ENCODE measurements at regions not wholly inside any gene's neighbourhood (a gene's known extent, or its start where the extent isn't known, plus 50 kb on each side); places are given as distances from the start of the nearest gene placed in this dataset.

GRCh38 chr2:145359561-145359960, 839.6 kb upstream of the ZEB2 start:
- TF ChIP-seq CTCF (IDR thresholded peaks at IDR 0.05): no peak
- no peaks in the 10 kb centered on the region for H3K9me3 ChIP-seq (ENCODE audit: control insufficient read depth in 1 of 2, insufficient read depth in 1 of 2, low read length in 2 of 2)
- DNase-seq: no peak
- intact Hi-C loops (cut with DNase I, micrococcal nuclease): no loop called here
- Mint-ChIP-seq H3K27me3 (no peaks in the 10 kb centered on the region), H3K9me3 (no peaks in the 10 kb centered on the region), H3K27ac (no peak overlapping the region), H3K36me3 (ENCODE audit: low read depth) (no peaks in the 10 kb centered on the region), H3K4me3 (no peak overlapping the region), H3K4me1 (ENCODE audit: low read depth) (no peaks in the 10 kb centered on the region)
- no peak overlapping the region for H3K4me3 ChIP-seq (ENCODE audit: low read length)
- no peak for ATAC-seq (ENCODE audit: poor library complexity)
- H3K27me3 ChIP-seq (ENCODE audit: control insufficient read depth in 1 of 2, insufficient read depth in 2 of 2, low read length in 2 of 2): no peaks in the 10 kb centered on the region
- no peaks in the 10 kb centered on the region for H3K4me1 ChIP-seq (ENCODE audit: insufficient read depth, low read length)
- no peak overlapping the region for H3K27ac ChIP-seq (ENCODE audit: low read depth in 1 of 2, low read length in 2 of 2)
- ChIA-PET POLR2A (no interaction called here), CTCF (interaction anchor here (1.2 kb wide), 1 partner anchor 13 kb away, joined by 3 read pairs; no protein-coding TSS in a partner anchor)
- H3K36me3 ChIP-seq (ENCODE audit: insufficient read depth, low read length): no peaks in the 10 kb centered on the region

GRCh38 chr2:145356056-145356455, 836.1 kb upstream of the ZEB2 start:
- intact Hi-C loops (cut with DNase I, micrococcal nuclease): no loop called here
- Mint-ChIP-seq H3K27ac (no peak overlapping the region), H3K27me3 (no peaks in the 10 kb centered on the region), H3K36me3 (ENCODE audit: low read depth) (no peaks in the 10 kb centered on the region), H3K4me3 (no peak overlapping the region), H3K4me1 (ENCODE audit: low read depth) (no peaks in the 10 kb centered on the region), H3K9me3 (no peaks in the 10 kb centered on the region)
- Histone ChIP-seq H3K4me1 (ENCODE audit: insufficient read depth, low read length) (no peaks in the 10 kb centered on the region), H3K36me3 (ENCODE audit: insufficient read depth, low read length) (no peaks in the 10 kb centered on the region), H3K27me3 (ENCODE audit: control insufficient read depth in 1 of 2, insufficient read depth in 2 of 2, low read length in 2 of 2) (no peaks in the 10 kb centered on the region), H3K4me3 (ENCODE audit: low read length) (no peak overlapping the region), H3K27ac (ENCODE audit: low read depth in 1 of 2, low read length in 2 of 2) (no peak overlapping the region), H3K9me3 (ENCODE audit: control insufficient read depth in 1 of 2, insufficient read depth in 1 of 2, low read length in 2 of 2) (no peaks in the 10 kb centered on the region)
- ATAC-seq (ENCODE audit: poor library complexity) (no peak), DNase-seq (no peak)
- ChIA-PET POLR2A (no interaction called here), CTCF (no interaction called here)
- TF ChIP-seq CTCF (IDR thresholded peaks at IDR 0.05): no peak

GRCh38 chr2:145352484-145352883, 832.6 kb upstream of the ZEB2 start:
- Mint-ChIP-seq H3K36me3 (ENCODE audit: low read depth) (no peaks in the 10 kb centered on the region), H3K27ac (no peak overlapping the region), H3K4me1 (ENCODE audit: low read depth) (no peaks in the 10 kb centered on the region), H3K27me3 (no peaks in the 10 kb centered on the region), H3K9me3 (no peaks in the 10 kb centered on the region), H3K4me3 (no peak overlapping the region)
- DNase-seq (no peak), ATAC-seq (ENCODE audit: poor library complexity) (no peak)
- Histone ChIP-seq H3K9me3 (ENCODE audit: control insufficient read depth in 1 of 2, insufficient read depth in 1 of 2, low read length in 2 of 2) (no peaks in the 10 kb centered on the region), H3K27me3 (ENCODE audit: control insufficient read depth in 1 of 2, insufficient read depth in 2 of 2, low read length in 2 of 2) (no peaks in the 10 kb centered on the region), H3K4me1 (ENCODE audit: insufficient read depth, low read length) (no peaks in the 10 kb centered on the region), H3K4me3 (ENCODE audit: low read length) (no peak overlapping the region), H3K36me3 (ENCODE audit: insufficient read depth, low read length) (no peaks in the 10 kb centered on the region), H3K27ac (ENCODE audit: low read depth in 1 of 2, low read length in 2 of 2) (no peak overlapping the region)
- intact Hi-C loops (cut with DNase I, micrococcal nuclease): no loop called here
- ChIA-PET POLR2A (no interaction called here), CTCF (no interaction called here)
- no peak for TF ChIP-seq CTCF (IDR thresholded peaks at IDR 0.05)
